Stimulated activated CD4-positive, alpha-beta T cell treated with anti-CD3 and anti-CD28 coated beads, Interleukin-2, amount 100 ng/mL, for 24 hours (primary cell): ENCODE measurements at regions not wholly inside any gene's neighbourhood (a gene's known extent, or its start where the extent isn't known, plus 50 kb on each side); places are given as distances from the start of the nearest gene placed in this dataset.
A peak's percentile ranks its signal among the peaks of the same experiment; 100 is the strongest.
"Not testable (repeated sequence)": the region's sequence is repeated elsewhere in the genome, so short reads cannot be mapped to it uniquely, and the experiment has no call there.

Experiments used
- DNase-seq, 2 donors: peaks; one replicate each; pipeline ENCODE4 v3.0.0-alpha.2; 2020

DNA sequence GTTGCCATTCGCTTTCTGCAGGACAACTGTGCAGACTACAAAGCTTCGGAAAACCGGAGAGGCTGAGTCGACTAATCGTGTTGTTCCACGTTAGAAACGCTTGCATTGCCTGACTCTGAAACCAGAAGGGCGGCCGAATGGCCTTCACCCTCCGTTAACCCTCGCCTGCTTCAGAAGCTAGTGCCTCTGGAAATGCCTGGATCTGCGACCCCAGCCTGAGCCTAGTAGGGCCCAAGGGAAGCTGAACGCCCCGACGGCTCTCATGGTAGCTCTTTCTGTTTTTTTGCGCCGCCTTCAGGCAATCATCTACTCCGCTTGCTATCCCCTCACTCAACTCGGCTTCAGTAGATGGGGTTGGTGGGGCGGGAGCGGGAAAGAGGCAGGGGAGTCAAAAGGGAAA lies 117.3 kb downstream of the PPIAL4A start:
- DNase-seq, result not testable (repeated sequence)

DNA sequence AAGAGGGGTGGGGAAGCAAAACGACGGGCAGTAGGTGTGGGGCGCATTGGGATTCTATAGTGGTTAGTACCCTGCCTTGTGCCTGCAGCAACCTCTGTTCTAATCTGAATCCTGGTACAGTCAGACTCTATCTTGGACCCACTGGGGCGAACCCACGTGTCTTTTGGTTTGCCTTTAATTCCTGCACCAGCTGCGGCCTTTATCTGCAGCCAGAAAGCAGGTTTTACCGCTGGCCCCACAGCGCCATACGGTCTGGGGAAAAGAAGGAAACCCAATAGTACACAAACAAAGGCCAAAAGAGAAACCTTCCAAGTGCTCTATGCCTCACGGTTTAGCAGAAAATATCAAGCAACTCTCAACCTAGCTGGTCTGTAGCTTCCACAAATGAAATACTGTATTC lies 118.2 kb downstream of the PPIAL4A start:
- not testable (repeated sequence) for DNase-seq

DNA sequence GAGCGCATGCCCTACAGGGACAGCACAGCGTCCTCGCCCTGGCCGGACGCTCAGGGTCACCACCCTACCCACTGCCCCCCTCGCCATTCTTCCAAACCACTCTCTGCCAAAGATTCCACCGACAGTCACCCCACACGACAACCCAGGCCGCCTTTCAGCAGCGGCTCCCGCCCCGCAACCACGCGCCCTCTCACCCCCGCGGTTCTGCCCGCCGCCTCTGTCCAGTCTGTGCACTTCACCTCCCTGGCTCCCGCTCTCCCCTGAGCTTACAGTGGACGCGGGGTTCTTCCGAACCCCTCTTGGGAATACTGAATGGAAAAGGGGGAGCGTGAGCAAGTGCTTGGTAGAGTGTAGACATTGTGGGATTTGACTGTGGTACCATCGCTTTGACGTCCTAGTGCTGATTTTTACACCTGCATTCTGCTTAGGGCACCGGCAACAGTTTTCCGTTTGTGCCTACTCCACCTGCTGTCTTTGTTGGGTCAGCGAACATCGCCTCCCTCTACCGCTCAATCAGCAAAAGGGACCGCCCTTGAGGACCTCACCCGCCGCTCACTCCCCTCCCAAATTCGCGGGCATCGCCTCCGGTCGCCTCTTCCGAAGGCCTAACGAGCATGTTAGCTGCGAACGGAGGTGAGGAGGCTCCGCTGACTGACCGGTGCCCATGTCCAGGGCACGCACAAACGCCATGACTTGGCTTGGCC lies 119.1 kb downstream of the PPIAL4A start:
- DNase-seq, result peak in 1 of 2 donors; percentile 5

DNA sequence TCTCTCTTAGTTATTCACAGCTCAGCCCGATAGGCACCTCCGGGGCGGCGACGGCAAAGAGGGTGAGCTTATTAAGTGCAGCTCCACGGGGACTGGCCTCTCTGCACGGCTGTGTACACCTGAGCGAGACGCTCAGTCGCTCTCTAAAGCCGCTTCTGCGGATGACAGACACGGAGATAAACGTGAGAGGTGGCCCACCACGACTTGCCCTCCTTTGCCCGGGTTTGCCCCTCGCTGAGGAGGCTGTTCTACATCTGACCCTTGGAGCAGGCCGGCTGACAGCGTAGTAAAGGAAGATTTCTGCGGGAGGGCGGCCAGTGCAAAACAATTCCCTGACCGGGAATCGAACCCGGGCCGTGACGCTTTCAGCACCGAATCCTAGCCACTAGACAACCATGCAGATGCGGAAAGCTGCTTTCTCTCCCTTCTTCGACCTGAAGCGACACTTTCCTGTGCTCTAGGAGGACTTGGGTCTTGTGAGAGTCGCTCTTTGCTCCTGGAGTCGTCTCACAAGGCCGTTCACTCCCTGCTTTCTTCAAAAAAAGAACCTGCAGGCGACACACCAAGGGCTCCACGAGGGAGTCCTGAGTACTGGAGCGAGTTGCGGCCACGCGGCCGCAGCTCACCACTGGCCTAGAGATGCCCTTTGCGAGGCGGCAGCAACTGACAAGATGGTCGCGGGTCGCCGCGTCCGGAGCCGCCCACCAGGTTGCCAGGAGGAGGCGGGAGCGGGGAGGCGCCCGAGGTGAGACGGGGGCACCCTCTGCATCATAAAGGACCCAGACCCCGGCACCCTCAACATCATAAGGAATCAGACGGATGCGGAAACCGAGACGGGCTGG lies 119.9 kb downstream of the PPIAL4A start:
- DNase-seq, result peak; percentile 68 to 73

DNA sequence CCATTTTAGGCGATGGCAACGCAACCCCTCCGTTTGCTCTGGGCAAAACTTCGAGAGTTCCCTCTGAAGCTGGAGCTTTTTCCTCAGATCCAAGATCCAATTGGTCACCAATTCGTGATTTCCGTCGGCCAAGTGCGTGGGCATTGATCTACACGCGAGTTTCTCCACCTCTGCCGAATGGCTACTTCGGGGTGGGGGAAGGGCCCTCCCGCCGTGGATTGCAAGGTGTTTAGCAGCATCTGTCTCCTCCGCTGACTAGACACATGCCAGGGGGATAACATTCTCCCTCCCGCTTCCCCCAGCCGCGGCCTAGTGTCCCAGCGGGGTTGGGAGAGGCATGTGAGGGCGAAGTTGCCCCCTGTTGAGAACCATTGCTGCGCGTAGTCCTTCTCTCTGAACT lies 120.6 kb downstream of the PPIAL4A start:
- DNase-seq, result not testable (repeated sequence)

DNA sequence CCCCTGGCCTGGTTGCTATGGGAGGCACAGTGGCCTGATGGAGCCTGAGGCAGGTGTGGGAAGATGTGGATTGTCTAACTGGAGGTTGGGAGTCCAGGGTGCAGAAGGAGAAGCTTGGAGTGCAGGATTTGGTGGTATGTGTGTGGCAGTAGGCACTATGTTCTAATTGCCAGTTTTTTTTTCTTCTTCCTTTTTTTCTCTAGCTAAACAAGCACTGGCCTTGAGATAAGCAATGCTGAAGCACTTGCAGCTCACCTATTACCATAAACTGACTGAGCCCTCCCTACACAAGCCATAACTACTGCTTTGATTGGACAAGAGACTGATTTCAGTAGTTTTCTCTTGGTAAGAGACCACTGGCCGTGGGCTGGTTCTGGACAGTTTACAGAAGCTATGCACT lies 123.6 kb downstream of the PPIAL4A start:
- not testable (repeated sequence) for DNase-seq

DNA sequence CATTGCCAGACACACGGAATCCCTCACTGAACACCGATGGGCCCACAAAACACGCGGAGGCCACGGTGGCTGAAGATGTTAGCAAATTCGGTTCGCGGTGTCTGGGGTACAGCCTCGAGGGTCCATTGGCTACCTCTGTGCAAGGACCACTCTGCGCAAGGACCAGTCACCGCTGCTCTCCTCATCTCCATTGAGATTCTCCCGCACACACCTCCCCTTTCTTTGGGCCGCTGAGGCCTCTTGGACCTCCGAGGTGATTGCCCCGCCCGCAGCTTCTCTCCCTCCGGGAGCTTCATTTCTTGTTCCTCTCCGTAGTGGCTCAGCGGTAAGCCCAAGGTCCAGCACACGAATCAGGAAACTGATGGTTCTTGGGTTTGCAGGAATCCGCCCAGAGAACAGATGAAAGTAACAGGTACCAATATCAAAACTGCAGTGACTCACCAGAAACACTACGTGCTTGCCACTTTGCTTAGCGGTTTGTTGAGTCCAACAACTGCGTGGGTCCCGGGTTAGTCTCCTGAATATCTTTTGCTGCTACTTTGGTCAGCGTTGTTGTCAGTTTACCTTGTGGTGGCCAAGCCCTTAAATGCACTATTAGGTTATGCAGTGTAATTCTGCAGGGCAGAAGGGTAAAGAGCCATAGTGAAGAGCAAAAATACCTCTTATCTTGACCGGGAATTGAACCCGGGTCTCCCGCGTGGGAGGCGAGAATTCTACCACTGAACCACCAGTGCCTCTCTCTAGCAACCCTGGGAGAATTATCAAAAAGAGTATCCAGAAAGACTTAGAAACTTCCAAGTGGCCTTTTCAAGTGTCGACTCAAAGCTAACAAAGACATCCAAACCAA lies 126.8 kb downstream of the PPIAL4A start:
- peak; percentile 56 to 61 for DNase-seq

DNA sequence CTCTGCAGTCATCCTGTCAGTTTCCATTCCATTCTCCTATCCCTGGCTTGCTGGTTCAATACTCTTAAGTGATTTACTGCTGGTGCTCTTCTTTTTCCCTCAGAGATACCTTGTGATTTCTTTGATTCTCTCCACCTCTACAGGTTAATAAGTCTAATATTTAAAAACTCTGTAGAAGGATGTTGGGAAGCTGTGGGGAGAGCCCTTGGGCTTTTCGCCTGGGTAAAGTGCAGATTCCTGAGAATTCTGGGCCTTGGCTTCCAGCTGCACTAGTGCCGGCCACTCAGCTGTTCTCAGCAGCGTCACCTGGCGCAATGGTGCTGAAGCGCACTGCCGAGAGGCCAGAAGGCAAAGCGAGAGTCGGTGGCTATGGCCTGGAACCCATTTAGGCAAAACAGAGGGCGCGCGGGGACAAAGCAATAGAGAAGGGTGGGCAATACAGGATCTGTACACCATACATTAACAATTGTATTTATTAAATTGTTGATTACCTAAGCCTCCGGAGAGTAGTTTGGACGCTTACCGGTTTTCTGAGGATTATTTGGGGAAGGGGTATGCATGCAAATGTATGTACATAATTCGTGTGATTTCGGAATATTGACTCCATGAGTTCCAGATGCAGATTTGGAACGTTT lies 130.3 kb downstream of the PPIAL4A start:
- not testable (repeated sequence) for DNase-seq

DNA sequence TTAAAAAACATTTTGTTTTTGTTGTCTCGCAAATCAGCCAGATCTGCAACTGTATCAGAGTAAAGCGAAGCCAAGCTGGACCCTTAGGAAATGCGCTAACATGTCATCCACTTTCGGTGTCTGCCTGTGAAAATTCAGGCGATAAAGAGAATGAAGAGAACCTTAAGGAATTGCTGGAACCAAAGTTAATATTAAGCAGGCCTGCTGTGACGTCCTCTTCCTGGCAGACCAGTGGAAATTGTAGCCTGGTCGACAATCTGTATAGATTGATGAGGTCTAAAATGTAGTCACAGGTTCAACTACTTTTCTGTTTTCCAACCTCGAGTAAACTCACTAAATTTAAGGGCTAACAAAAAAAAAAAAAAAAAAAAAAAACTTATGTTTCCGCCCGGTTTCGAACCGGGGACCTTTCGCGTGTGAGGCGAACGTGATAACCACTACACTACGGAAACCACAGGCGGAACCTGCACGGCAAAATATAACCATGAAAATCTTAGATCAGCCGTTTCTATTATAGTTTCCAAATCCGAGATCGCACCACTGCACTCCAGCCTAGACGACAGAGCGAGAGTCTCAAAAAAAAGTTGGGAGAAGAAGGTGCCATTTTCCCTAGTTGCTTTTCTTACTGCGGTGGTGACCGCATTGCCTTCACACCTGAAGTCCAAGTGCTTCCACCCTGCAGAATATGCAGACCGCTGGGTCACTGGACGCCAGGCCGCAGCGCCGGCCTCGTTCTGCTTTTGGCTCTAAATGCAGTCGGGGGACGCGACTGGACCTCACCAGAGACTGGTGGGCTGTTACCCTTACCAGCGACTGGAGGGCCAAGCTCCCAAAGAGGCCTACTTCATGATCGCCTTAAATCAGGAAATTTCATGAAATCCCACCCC lies 131.0 kb downstream of the PPIAL4A start:
- peak; percentile 58 to 70 for DNase-seq

DNA sequence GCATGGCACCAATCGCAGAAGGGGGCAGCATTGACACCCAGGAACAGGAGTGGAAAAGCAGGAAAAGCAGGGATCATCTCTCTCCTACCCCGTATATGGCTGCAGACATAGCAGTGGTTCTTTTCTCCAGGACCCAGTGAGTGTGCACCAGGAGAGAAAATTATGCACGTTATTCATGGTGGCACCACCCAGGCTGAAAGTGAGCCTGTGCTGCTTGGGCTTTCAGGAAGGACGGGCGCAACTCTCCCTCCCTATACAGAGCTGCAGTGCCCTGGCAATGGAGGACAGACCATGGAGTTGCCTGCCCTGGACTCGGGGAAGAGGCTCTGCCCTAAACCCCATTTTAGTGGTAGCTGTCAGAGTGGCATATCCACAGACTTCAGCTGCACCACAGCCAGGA lies 132.1 kb downstream of the PPIAL4A start:
- not testable (repeated sequence) for DNase-seq

DNA sequence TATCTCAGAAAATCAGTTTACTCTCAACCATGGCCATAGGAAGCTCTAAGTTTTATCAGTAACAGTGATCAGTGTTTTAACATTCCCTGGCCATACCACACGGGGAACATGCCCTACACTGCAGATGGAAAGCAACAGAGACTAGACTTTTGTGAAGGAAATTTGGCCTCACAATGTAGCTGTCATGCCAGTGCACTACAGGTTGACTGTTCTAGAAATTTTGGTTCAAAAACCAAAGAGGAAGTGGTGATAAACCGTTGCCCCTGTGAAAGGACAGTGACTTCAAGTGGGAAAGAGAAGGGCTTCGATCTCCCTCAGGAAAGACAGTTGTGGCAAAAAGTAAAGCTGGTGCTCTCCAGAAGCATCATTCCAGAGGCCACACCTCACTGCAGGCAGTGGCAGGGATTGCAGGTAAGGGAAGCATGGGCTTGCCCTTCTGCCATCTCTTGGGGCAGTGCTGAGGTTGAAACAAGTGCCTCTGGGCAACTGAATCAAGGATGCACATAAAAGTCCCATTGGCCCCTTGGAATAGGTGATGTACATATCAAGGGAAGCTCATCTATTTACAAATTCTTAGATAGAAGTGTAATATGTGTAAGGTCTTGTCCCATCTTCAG lies 143.4 kb downstream of the PPIAL4A start:
- DNase-seq, result not testable (repeated sequence)

DNA sequence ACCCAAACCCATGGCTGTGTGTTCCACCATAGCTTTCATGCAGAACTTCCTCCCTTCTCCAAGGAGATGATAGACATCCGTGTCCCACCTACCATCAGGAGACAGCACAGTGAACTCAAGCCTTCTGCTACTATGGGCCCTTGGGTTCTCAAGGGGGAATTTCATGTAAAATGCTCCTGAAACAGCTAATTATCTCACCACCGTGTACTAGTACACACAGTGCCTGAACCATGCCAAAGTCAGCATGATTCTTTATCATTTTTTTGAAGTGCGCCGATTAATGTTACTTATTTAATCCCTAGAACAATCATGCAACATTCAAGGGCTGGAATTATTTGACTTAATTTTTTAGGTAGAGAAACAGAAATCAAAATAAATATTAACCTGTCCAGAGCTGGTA lies 147.2 kb downstream of the PPIAL4A start:
- DNase-seq, result not testable (repeated sequence)

DNA sequence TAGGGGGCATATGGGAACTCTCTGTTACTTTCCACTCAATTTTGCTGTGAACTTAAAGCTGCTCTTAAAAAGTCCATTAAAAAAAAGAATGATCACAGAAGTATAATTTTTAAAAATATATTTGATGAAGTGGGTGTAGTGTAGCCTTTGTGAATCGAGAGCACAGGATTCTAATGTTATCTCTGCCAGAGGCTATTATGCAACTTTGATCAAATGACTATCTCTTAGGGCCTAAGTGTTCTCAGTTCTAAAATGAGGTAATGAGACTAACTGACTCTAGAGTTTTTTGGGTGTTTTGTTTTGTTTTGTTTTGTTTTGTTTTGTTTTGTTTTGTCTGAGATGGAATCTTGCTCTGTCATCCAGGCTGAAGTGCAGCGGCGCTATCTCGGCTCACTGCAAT lies 143.2 kb downstream of the FAM72B start:
- not testable (repeated sequence) for DNase-seq

DNA sequence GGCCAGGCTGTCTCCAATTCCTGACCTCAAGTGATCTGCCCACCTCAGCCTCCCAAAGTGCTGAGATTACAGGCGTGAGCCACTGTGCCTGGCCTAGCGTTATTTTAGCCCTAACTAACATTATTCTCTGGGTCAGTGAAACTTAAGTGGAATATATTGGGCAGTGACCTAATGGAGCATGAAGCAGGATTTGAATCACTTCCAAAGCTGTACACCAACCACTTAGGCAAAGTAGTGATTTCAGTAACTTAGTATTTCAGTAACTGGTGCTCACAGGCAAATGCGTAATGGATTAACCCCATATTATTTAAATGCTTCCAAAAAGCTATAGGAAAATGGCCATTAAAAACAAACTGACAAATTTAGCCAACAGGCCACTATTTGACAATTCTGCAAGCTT lies 142.6 kb downstream of the FAM72B start:
- DNase-seq, result not testable (repeated sequence)

DNA sequence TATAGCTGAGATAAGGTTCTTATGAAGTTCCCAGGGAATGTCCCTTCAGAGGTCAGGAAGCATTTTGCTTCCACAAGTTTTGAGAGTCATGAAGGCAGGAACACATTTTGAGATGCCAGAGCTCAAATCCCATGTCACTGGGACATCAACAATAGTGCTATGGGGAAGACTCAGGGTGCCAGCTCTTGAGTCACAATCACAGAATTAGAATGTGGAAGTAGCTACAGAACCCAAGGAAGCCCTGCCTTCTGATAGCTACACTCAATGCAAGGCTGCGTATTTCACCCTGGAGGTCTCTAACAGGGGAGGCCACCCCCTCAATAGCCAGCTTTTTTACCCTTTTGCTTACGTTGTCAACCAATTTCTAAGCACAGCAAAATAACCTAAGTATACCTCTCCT lies 141.3 kb downstream of the FAM72B start:
- DNase-seq, result not testable (repeated sequence)

DNA sequence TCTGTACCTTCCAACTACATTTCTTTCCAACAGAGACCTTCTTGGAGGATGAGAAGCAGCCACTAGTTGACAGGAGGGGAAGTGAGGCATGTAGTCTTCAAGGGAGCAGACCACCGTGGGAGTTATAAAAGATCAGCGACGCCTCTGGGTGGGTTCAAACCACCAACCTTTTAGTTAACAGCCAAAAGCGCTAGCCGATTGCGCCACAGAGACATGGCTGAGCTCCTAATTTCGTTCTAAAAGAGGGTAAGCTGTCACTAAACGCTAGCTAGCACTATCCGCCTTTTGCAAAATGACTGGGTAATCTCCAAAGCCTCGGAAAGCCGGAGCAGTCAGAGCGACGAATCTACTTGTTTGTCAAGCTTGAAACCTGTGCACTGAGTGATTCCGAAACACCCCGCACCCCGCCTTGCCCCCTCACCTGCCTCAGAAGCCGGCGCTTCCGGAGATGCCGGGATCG lies 135.8 kb downstream of the FAM72B start:
- peak; percentile 26 to 36 for DNase-seq

DNA sequence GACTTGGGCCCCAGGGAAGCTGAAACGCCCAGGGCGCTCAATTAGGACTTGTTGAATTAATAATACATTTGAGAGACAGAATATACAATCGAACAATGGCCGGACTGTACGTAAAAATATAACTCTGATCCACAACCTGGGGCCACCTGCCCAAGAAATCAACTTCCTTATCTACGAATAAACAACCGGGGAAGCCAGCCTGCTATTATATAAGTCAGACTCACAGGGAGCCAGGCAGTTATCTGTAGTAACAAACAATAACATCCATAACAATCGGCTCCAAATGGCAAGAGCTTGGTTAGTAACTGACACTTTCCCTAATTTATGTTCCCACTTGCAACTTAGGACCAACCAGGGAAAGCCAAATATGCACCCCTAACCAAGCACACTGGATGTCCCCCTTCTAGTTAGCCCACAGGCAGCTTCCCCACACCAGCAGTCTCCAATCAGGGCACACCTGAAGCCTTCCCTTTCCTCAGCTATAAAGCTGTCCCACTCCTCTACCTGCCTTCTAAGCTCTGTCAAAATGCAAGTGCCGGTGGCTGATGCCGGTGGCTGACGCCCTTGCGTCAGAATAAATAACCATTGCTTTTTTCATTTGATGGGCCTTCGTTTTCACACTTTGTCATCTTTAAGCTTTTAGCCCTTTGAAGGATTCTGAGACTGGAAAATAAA lies 135.2 kb downstream of the FAM72B start:
- not testable (repeated sequence) for DNase-seq

DNA sequence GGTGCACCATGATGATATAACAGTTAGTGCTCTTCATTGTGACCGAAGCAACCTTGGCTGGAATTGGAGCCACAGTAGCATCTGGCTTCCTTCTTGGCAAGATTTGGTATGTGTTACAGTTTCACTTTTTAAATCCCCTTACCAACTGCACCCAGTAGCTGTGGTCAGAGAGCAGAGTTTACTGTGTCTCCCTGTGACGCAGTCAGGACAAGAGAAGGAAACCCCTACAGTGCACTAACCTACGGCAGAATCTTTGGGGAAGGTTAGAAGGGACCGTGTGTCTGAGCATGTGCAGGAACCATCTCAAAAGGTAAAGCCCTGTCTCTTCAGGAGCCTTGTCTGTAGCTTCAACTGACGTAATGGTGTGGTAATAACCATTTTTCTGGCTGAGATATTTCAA lies 134.0 kb downstream of the FAM72B start:
- DNase-seq, result not testable (repeated sequence)

DNA sequence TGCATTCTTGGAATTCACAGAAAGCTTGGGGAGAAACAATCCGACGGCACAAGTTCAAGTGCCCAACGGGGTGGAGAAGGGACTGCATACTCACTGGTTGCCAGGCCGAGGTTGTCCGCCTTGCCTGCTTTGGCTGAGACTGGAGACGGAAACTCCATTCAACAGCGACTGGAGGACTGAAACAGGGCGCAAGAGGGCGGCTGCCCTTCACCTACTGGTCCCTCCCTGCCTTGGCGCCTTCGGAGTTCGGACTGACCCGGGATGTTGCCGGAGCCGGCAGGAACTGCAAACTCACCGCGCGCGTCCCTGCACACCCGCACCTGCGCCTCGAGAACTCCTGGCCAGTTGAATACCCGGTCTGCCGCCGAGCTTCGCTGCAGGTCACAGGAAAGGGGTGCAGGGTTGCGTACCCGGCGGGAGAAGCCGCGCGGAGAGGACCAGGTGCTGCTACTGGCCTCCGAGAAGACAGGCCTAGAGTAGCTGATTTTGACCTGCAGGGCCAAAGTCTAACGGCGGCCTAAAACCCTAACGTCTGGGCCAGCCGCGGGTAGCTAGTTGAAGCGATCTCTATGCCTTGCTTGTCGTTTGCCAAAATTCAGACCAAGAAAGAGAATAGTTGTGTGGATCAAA lies 132.9 kb downstream of the FAM72B start:
- not testable (repeated sequence) for DNase-seq
